Liver (tissue), 7 donors: ENCODE measurements at regions not wholly inside any gene's neighbourhood (a gene's known extent, or its start where the extent isn't known, plus 50 kb on each side); places are given as distances from the start of the nearest gene placed in this dataset.

Experiments used
- DNase-seq: peaks from one replicate; pipeline ENCODE4 v3.0.0-alpha.2; 2017; ENCODE audit warnings: low spot score
- H3K27ac ChIP-seq, 2 donors: one replicate each; pipeline ENCODE4 v1.7.0; 2013; ENCODE audit warnings: inconsistent platforms in 2 of 2, low read length in 2 of 2, control low read depth in 1 of 2, low read depth in 1 of 2, mild to moderate bottlenecking in 1 of 2
- H3K27me3 ChIP-seq, 4 donors: one replicate each; pipeline versions ENCODE4 v1.6.1 to v1.7.0; 2013; ENCODE audit warnings: low read length in 3 of 4, inconsistent platforms in 1 of 4, mild to moderate bottlenecking in 1 of 4, moderate library complexity in 1 of 4; ENCODE audit not compliant: control insufficient read depth in 4 of 4, insufficient read depth in 4 of 4
- H3K36me3 ChIP-seq, 4 donors: one replicate each; pipeline versions ENCODE4 v1.6.1 to v1.7.0; 2013; ENCODE audit warnings: low read length in 3 of 4, mild to moderate bottlenecking in 3 of 4, low read depth in 1 of 4, moderate library complexity in 1 of 4; ENCODE audit not compliant: control insufficient read depth in 4 of 4, insufficient read depth in 3 of 4
- H3K4me1 ChIP-seq, 4 donors: one replicate each; pipeline versions ENCODE4 v1.6.1 to v1.7.0; 2013; ENCODE audit warnings: low read length in 3 of 4, mild to moderate bottlenecking in 3 of 4, moderate library complexity in 1 of 4; ENCODE audit not compliant: control insufficient read depth in 4 of 4, insufficient read depth in 4 of 4
- H3K4me3 ChIP-seq, 3 donors: one replicate each; pipeline versions ENCODE4 v1.6.1 to v1.7.0; 2013; ENCODE audit warnings: low read length in 3 of 3, control low read depth in 1 of 3, low read depth in 1 of 3, mild to moderate bottlenecking in 1 of 3
- H3K9ac ChIP-seq, 2 donors: one replicate each; pipeline ENCODE4 v1.7.0; 2013; ENCODE audit warnings: low read length in 2 of 2, mild to moderate bottlenecking in 2 of 2, moderate library complexity in 2 of 2, control low read depth in 1 of 2, low read depth in 1 of 2
- H3K9me3 ChIP-seq, 4 donors: one replicate each; pipeline versions ENCODE4 v1.6.1 to v1.7.0; 2013; ENCODE audit warnings: low read length in 3 of 4; ENCODE audit not compliant: control insufficient read depth in 4 of 4
- ATF3 ChIP-seq: IDR thresholded peaks from 2 replicates; pipeline ENCODE4 v1.6.1; 2016; ENCODE audit warnings: antibody characterized with exemption
- EGR1 ChIP-seq, 2 donors: IDR thresholded peaks; 2 replicates each; pipeline ENCODE4 v1.6.1; 2016 to 2018; ENCODE audit warnings: antibody characterized with exemption in 2 of 2, low read depth in 2 of 2
- FOXA1 ChIP-seq: IDR thresholded peaks from 2 replicates; pipeline ENCODE4 v1.6.1; 2016; ENCODE audit warnings: antibody characterized with exemption
- FOXA2 ChIP-seq: IDR thresholded peaks from 2 replicates; pipeline ENCODE4 v1.6.1; 2016; ENCODE audit warnings: antibody characterized with exemption
- GABPA ChIP-seq, 2 donors: IDR thresholded peaks in 1 of 2; conservative IDR thresholded peaks in 1 of 2; 2 replicates each; pipeline ENCODE4 v1.6.1; 2016; ENCODE audit warnings: antibody characterized with exemption in 2 of 2, mild to moderate bottlenecking in 1 of 2, moderate library complexity in 1 of 2
- HNF4A ChIP-seq, 2 donors: conservative IDR thresholded peaks; 2 replicates each; pipeline ENCODE4 v1.6.1; 2016; ENCODE audit warnings: antibody characterized with exemption in 2 of 2, mild to moderate bottlenecking in 2 of 2
- HNF4G ChIP-seq: IDR thresholded peaks from 2 replicates; pipeline ENCODE4 v1.6.1; 2016; ENCODE audit warnings: antibody characterized with exemption
- MAX ChIP-seq: IDR thresholded peaks from 2 replicates; pipeline ENCODE4 v1.6.1; 2016; ENCODE audit warnings: antibody characterized with exemption
- NR2F2 ChIP-seq: IDR thresholded peaks from 2 replicates; pipeline ENCODE4 v1.6.1; 2016; ENCODE audit warnings: antibody characterized with exemption
- RAD21 ChIP-seq, 2 donors: IDR thresholded peaks; 2 replicates each; pipeline ENCODE4 v1.6.1; 2016; ENCODE audit warnings: antibody characterized with exemption in 2 of 2, mild to moderate bottlenecking in 2 of 2
- REST ChIP-seq: IDR thresholded peaks from 2 replicates; pipeline ENCODE4 v1.6.1; 2016; ENCODE audit warnings: antibody characterized with exemption, mild to moderate bottlenecking
- RXRA ChIP-seq, 2 donors: IDR thresholded peaks; 2 replicates each; pipeline ENCODE4 v1.6.1; 2017 to 2018; ENCODE audit warnings: antibody characterized with exemption in 2 of 2, mild to moderate bottlenecking in 1 of 2
- SP1 ChIP-seq: IDR thresholded peaks from 2 replicates; pipeline ENCODE4 v1.6.1; 2018; ENCODE audit warnings: antibody characterized with exemption, mild to moderate bottlenecking
- TAF1 ChIP-seq: conservative IDR thresholded peaks from 2 replicates; pipeline ENCODE4 v1.6.1; 2016; ENCODE audit warnings: antibody characterized with exemption, mild to moderate bottlenecking
- YY1 ChIP-seq: IDR thresholded peaks from 2 replicates; pipeline ENCODE4 v1.6.1; 2016; ENCODE audit warnings: antibody characterized with exemption, mild to moderate bottlenecking
- ZBTB33 ChIP-seq: IDR thresholded peaks from 2 replicates; pipeline ENCODE4 v1.6.1; 2016; ENCODE audit warnings: antibody characterized with exemption
- WGBS: extraction: QIAGEN DNeasy Blood & Tissue Kit; methylation state at CpG from one replicate; pipeline ENCODE4 v1.1.7; 2013; 5-methylcytosine and 5-hydroxymethylcytosine counted together
- donor health status: healthy.
- donor health status: healthy.
- donor health status: healthy.
- donor health status: healthy.

GRCh38 chr12:87599459-87599858 is 429.7 kb downstream of the C12orf50 start (continued):
- no peak for TF ChIP-seq EGR1 (IDR thresholded peaks at IDR 0.05; ENCODE audit: low read depth in 2 of 2)
- no peak for TF ChIP-seq GABPA (IDR thresholded peaks at IDR 0.05 in 1 of 2, conservative IDR thresholded peaks at IDR 0.05 in 1 of 2)
- peak; percentile 21 to 29 for TF ChIP-seq RAD21 (IDR thresholded peaks at IDR 0.05)
- peak; percentile 82 to 83 for TF ChIP-seq RXRA (IDR thresholded peaks at IDR 0.05)
- no peak for TF ChIP-seq ATF3
- peak; percentile 85 to 92 for TF ChIP-seq HNF4A (conservative IDR thresholded peaks at IDR 0.05)
- peak; percentile 76 for TF ChIP-seq HNF4G

- Histone ChIP-seq H3K9ac (no peak overlapping the region), H3K4me1 (peaks cover 0 to 3% (median 0%) of the 10 kb centered on the region in 4 donors), H3K4me3 (no peak overlapping the region), H3K36me3 (no peaks in the 10 kb centered on the region), H3K27ac (no peak overlapping the region), H3K27me3 (no peaks in the 10 kb centered on the region), H3K9me3 (no peaks in the 10 kb centered on the region)
- no peak for DNase-seq
- WGBS = 76% methylated on average over 3 of the region's 3 CpGs
- TF ChIP-seq HNF4G (no peak), RXRA (IDR thresholded peaks at IDR 0.05) (no peak), TAF1 (no peak), GABPA (IDR thresholded peaks at IDR 0.05 in 1 of 2, conservative IDR thresholded peaks at IDR 0.05 in 1 of 2) (no peak), SP1 (no peak), ZBTB33 (no peak), ATF3 (no peak), EGR1 (IDR thresholded peaks at IDR 0.05; ENCODE audit: low read depth in 2 of 2) (no peak), FOXA1 (no peak)
These were observed 432.1 kb downstream of the C12orf50 start for GRCh38 chr12:87597114-87597513.

- Histone ChIP-seq H3K4me1 (peaks cover 0 to 3% (median 0%) of the 10 kb centered on the region in 4 donors), H3K9ac (no peak overlapping the region), H3K4me3 (no peak overlapping the region), H3K9me3 (no peaks in the 10 kb centered on the region), H3K27ac (no peak overlapping the region), H3K27me3 (no peaks in the 10 kb centered on the region), H3K36me3 (no peaks in the 10 kb centered on the region)
- 96% methylated on average over 1 of the region's 1 CpG for WGBS
- DNase-seq = no peak
- TF ChIP-seq REST = no peak
- TF ChIP-seq FOXA2 = no peak
- no peak for TF ChIP-seq GABPA (IDR thresholded peaks at IDR 0.05 in 1 of 2, conservative IDR thresholded peaks at IDR 0.05 in 1 of 2)
- no peak for TF ChIP-seq TAF1
- no peak for TF ChIP-seq SP1
- no peak for TF ChIP-seq EGR1 (IDR thresholded peaks at IDR 0.05; ENCODE audit: low read depth in 2 of 2)
- no peak for TF ChIP-seq YY1
- no peak for TF ChIP-seq HNF4A (conservative IDR thresholded peaks at IDR 0.05)
- no peak for TF ChIP-seq RAD21 (IDR thresholded peaks at IDR 0.05)
- no peak for TF ChIP-seq MAX
- TF ChIP-seq RXRA (IDR thresholded peaks at IDR 0.05) = no peak
- TF ChIP-seq NR2F2 = no peak
- no peak for TF ChIP-seq ATF3
- TF ChIP-seq HNF4G = no peak
These were observed 432.6 kb downstream of the C12orf50 start for GRCh38 chr12:87596636-87597035.
